ENCODE measurements at regions not wholly inside any gene's neighbourhood (a gene's known extent, or its start where the extent isn't known, plus 50 kb on each side); places are given as distances from the start of the nearest gene placed in this dataset.
"Not testable (repeated sequence)": the region's sequence is repeated elsewhere in the genome, so short reads cannot be mapped to it uniquely, and the experiment has no call there.

- not testable (repeated sequence) for DNase-seq (ENCODE audit: low spot score)
Observed at GRCh38 chr13:74536649-74537048, 402.4 kb upstream of the KLF12 start.

GRCh38 chr13:74533226-74533625, 399.0 kb upstream of the KLF12 start:
- DNase-seq (ENCODE audit: low spot score), result no peak

GRCh38 chr13:74530011-74530410, 395.8 kb upstream of the KLF12 start:
- no peak for DNase-seq (ENCODE audit: low spot score)

- no peak for DNase-seq (ENCODE audit: low spot score)
Observed at GRCh38 chr13:74528734-74529513, 394.7 kb upstream of the KLF12 start.

- DNase-seq (ENCODE audit: low spot score), result no peak
Observed at GRCh38 chr13:74523057-74523456, 388.9 kb upstream of the KLF12 start.

- no peak for DNase-seq (ENCODE audit: low spot score)
Observed at GRCh38 chr13:74511523-74511922, 377.3 kb upstream of the KLF12 start.

GRCh38 chr13:74487091-74487722, 353.0 kb upstream of the KLF12 start:
- DNase-seq (ENCODE audit: low spot score), result no peak

- no peak for DNase-seq (ENCODE audit: low spot score)
Observed at GRCh38 chr13:74485757-74486156, 351.6 kb upstream of the KLF12 start.

- DNase-seq (ENCODE audit: low spot score), result no peak
Observed at GRCh38 chr13:74479124-74479523, 344.9 kb upstream of the KLF12 start.

GRCh38 chr13:74476788-74477187, 342.6 kb upstream of the KLF12 start:
- DNase-seq (ENCODE audit: low spot score), result no peak

- DNase-seq (ENCODE audit: low spot score), result no peak
Observed at GRCh38 chr13:74476365-74476764, 342.2 kb upstream of the KLF12 start.

GRCh38 chr13:74466864-74467263, 332.7 kb upstream of the KLF12 start:
- no peak for DNase-seq (ENCODE audit: low spot score)

GRCh38 chr13:74466020-74466419, 331.8 kb upstream of the KLF12 start:
- DNase-seq (ENCODE audit: low spot score), result no peak

GRCh38 chr13:74465271-74465670, 331.1 kb upstream of the KLF12 start:
- DNase-seq (ENCODE audit: low spot score), result no peak

- no peak for DNase-seq (ENCODE audit: low spot score)
Observed at GRCh38 chr13:74464670-74465069, 330.5 kb upstream of the KLF12 start.

GRCh38 chr13:74461011-74461410, 326.8 kb upstream of the KLF12 start:
- DNase-seq (ENCODE audit: low spot score), result no peak

- no peak for DNase-seq (ENCODE audit: low spot score)
Observed at GRCh38 chr13:74452881-74453280, 318.7 kb upstream of the KLF12 start.

GRCh38 chr13:74452176-74452575, 318.0 kb upstream of the KLF12 start:
- no peak for DNase-seq (ENCODE audit: low spot score)

- no peak for DNase-seq (ENCODE audit: low spot score)
Observed at GRCh38 chr13:74450964-74451363, 316.8 kb upstream of the KLF12 start.

GRCh38 chr13:74450525-74450845, 316.3 kb upstream of the KLF12 start:
- DNase-seq (ENCODE audit: low spot score), result no peak

GRCh38 chr13:74449811-74450524, 315.8 kb upstream of the KLF12 start:
- DNase-seq (ENCODE audit: low spot score), result no peak

- no peak for DNase-seq (ENCODE audit: low spot score)
Observed at GRCh38 chr13:74444864-74445479, 310.8 kb upstream of the KLF12 start.
